HL-60 (cell line): ENCODE measurements at regions not wholly inside any gene's neighbourhood (a gene's known extent, or its start where the extent isn't known, plus 50 kb on each side); places are given as distances from the start of the nearest gene placed in this dataset.

Source experiments
- GABPA ChIP-seq: IDR thresholded peaks from 2 replicates; pipeline ENCODE4 v1.6.1; 2012; ENCODE audit warnings: low read depth
- POLR2AphosphoS5 ChIP-seq: IDR thresholded peaks from 2 replicates; pipeline ENCODE4 v1.6.1; 2012; ENCODE audit warnings: low read depth
- TF ChIP-seq, protein P1 (sequence below): IDR thresholded peaks from one replicate; pipeline ENCODE4 v1.5.1; 2011; ENCODE audit warnings: low read length, control low read depth, inconsistent platforms; ENCODE audit not compliant: insufficient read depth

DNA sequence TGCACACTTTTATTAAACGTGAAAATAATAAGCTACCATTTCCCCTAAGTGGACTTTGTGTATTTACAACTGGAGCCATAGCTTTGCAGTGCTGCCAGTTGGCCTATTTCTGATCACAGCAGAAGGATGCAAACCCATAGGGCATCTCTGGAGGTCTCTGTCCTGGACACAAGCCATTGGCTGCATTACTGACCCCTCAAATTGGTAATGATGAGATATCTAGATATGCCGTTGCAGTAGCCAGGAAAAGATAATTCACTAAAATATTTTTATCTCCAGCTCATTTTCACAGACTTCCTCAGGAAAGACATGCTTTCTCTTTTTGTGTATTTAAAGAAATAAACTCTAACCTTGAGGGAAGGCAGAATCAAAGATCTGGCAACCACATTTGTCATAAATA lies 182.5 kb downstream of the TDRD15 start:
- TF ChIP-seq, protein P1, sequence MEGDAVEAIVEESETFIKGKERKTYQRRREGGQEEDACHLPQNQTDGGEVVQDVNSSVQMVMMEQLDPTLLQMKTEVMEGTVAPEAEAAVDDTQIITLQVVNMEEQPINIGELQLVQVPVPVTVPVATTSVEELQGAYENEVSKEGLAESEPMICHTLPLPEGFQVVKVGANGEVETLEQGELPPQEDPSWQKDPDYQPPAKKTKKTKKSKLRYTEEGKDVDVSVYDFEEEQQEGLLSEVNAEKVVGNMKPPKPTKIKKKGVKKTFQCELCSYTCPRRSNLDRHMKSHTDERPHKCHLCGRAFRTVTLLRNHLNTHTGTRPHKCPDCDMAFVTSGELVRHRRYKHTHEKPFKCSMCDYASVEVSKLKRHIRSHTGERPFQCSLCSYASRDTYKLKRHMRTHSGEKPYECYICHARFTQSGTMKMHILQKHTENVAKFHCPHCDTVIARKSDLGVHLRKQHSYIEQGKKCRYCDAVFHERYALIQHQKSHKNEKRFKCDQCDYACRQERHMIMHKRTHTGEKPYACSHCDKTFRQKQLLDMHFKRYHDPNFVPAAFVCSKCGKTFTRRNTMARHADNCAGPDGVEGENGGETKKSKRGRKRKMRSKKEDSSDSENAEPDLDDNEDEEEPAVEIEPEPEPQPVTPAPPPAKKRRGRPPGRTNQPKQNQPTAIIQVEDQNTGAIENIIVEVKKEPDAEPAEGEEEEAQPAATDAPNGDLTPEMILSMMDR: no peak
- no peak for TF ChIP-seq POLR2AphosphoS5
- TF ChIP-seq GABPA: no peak
